ENCODE measurements at regions not wholly inside any gene's neighbourhood (a gene's known extent, or its start where the extent isn't known, plus 50 kb on each side); places are given as distances from the start of the nearest gene placed in this dataset.

DNA sequence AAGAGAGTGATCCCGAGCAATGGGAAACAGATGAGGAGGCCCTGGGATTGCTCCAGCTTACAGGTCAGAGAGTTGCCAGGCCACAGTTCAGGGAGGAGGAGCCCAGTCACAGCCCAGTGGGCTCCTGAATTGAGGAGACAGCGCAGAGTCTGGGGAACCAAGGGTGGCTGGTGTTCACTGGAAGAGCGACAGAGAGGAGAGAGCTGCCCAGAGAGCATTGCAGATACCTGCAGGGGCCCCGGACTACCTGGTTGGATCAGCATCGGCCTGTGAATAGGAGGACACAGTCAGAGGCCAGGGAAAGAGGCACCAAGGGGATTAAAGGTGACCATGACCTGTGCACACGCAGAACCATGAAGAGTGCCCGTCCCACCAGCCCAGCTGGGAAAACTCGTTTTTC lies 648.6 kb downstream of the TBC1D22A start:
- TF ChIP-seq, protein P1, sequence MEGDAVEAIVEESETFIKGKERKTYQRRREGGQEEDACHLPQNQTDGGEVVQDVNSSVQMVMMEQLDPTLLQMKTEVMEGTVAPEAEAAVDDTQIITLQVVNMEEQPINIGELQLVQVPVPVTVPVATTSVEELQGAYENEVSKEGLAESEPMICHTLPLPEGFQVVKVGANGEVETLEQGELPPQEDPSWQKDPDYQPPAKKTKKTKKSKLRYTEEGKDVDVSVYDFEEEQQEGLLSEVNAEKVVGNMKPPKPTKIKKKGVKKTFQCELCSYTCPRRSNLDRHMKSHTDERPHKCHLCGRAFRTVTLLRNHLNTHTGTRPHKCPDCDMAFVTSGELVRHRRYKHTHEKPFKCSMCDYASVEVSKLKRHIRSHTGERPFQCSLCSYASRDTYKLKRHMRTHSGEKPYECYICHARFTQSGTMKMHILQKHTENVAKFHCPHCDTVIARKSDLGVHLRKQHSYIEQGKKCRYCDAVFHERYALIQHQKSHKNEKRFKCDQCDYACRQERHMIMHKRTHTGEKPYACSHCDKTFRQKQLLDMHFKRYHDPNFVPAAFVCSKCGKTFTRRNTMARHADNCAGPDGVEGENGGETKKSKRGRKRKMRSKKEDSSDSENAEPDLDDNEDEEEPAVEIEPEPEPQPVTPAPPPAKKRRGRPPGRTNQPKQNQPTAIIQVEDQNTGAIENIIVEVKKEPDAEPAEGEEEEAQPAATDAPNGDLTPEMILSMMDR (conservative IDR thresholded peaks at IDR 0.05; ENCODE audit: low read depth in 2 of 2) = no peak
- TF ChIP-seq JUNB (IDR thresholded peaks at IDR 0.05; ENCODE audit: unreplicated experiment) (no peak), EZH2 (IDR thresholded peaks at IDR 0.05; ENCODE audit: low read depth, unreplicated experiment) (no peak), CREB1 (CRISPR knock-in tag; IDR thresholded peaks at IDR 0.05; ENCODE audit: low read depth) (no peak)

Data from GM23338 (cell line).